DND-41 (cell line): ENCODE measurements at regions not wholly inside any gene's neighbourhood (a gene's known extent, or its start where the extent isn't known, plus 50 kb on each side); places are given as distances from the start of the nearest gene placed in this dataset.

Experiments
- CTCF ChIP-seq: IDR thresholded peaks from 2 replicates; pipeline ENCODE4 v1.5.1; 2012; ENCODE audit warnings: borderline replicate concordance, low read length, moderate library complexity, mild to moderate bottlenecking; ENCODE audit not compliant: poor library complexity, severe bottlenecking; ENCODE audit errors: extremely low read depth
- EZH2 ChIP-seq: IDR thresholded peaks from 3 replicates; pipeline ENCODE4 v1.6.1; 2012; ENCODE audit warnings: borderline replicate concordance, low read depth, mild to moderate bottlenecking, moderate library complexity, low read length, inconsistent platforms; ENCODE audit not compliant: severe bottlenecking

- TF ChIP-seq CTCF (no peak), EZH2 (no peak)
Observed at GRCh38 chr11:39174965-39175364, 2284.5 kb downstream of the LRRC4C start.
